SH-SY5Y (cell line): ENCODE measurements at regions not wholly inside any gene's neighbourhood (a gene's known extent, or its start where the extent isn't known, plus 50 kb on each side); places are given as distances from the start of the nearest gene placed in this dataset.

Experiments
- GATA2 ChIP-seq: IDR thresholded peaks from 2 replicates; pipeline ENCODE4 v1.6.1; 2011; ENCODE audit warnings: mild to moderate bottlenecking, low read depth, low read length
- GATA3 ChIP-seq: IDR thresholded peaks from 2 replicates; pipeline ENCODE4 v1.6.1; 2011; ENCODE audit warnings: low read depth, mild to moderate bottlenecking, low read length, moderate library complexity

DNA sequence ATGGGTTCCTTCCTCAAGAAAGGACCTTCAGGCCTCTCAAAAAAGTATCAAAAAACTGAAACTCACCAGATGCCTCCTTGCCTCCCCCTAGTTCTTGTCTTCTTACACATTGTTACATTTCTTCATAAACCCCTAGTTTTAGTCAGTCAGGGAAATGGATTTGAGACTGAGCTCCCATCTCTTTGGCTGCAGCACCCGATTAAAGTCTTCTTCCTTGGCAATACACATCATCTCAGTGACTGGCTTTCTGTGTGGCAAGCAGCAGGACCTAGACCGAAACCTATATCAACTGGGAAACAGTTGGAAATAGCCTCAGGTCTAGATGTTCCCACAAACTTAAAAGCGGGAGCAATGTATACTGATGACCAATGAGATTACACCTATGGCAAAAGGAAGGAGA is 512.2 kb upstream of the PKDCC start:
- TF ChIP-seq GATA3: no peak
- no peak for TF ChIP-seq GATA2
